Pancreas (tissue), 10 donors: ENCODE measurements at regions not wholly inside any gene's neighbourhood (a gene's known extent, or its start where the extent isn't known, plus 50 kb on each side); places are given as distances from the start of the nearest gene placed in this dataset.

ENCODE experiments used
- ATAC-seq, 4 donors: fragments of 200-7000 bp; cut with Tn5 transposase; one replicate each; pipeline versions ENCODE4 v1.8.0 to v1.9.1; 2020; ENCODE audit warnings: mild to moderate bottlenecking in 4 of 4, moderate library complexity in 4 of 4
- DNase-seq, 6 donors: peaks; one replicate each; pipeline ENCODE4 v3.0.0-alpha.2; 2020
- FAIRE-seq: peaks from 2 replicates; lab custom pipeline; 2012; peaks lifted over from hg19 to GRCh38; lab: Jason Lieb, UNC
- H3K27ac ChIP-seq, 4 donors: fragments of 200-600 bp; sonication (generic); 1 replicate in 3 of 4; 2 replicates in 1 of 4; pipeline versions ENCODE4 v1.5.0 to v1.8.0; 2020
- H3K27me3 ChIP-seq, 4 donors: fragments of 200-600 bp; one replicate each; pipeline ENCODE4 v1.8.0; 2021
- H3K36me3 ChIP-seq, 3 donors: fragments of 200-600 bp; sonication (generic) in 1 of 3; one replicate each; pipeline versions ENCODE4 v1.5.0 to v1.8.0; 2020 to 2021
- H3K4me1 ChIP-seq, 3 donors: fragments of 200-600 bp; one replicate each; pipeline ENCODE4 v1.8.0; 2021
- H3K4me3 ChIP-seq, 4 donors: fragments of 200-600 bp; sonication (generic) in 2 of 4; one replicate each; pipeline versions ENCODE4 v1.5.0 to v1.8.0; 2020 to 2021
- H3K9me3 ChIP-seq, 4 donors: fragments of 200-600 bp; one replicate each; pipeline ENCODE4 v1.8.0; 2021
- WGBS, 2 donors: extraction: QIAGEN DNeasy Blood & Tissue Kit; methylation state at CpG; one replicate each; pipeline ENCODE4 v1.1.7; 2013; 5-methylcytosine and 5-hydroxymethylcytosine counted together
- intact Hi-C, 3 donors: fragments of 100-400 bp; cut with DNase I; formaldehyde crosslinking; loops; one replicate each; pipeline versions ENCODE4 v1.11.1 to v1.14.2; 2022
- TF ChIP-seq, protein P1 (sequence below), 4 donors: fragments of 200-600 bp; sonication (generic) in 3 of 4; IDR thresholded peaks; one replicate each; pipeline versions ENCODE4 v1.5.0 to v1.8.0; 2021; ENCODE audit warnings: antibody characterized with exemption in 4 of 4
- donor health status: healthy with polysubstance abuse.
- donor health status: DM: no; HTN: no; CAD: no; lungs with moderate emphysema.
- donor health status: DM: no; HTN: no; CAD: no.
- donor health status: control.
- donor health status: control.
- donor health status: Bipolar disorder and iron deficiency.
- donor health status: DM: yes; HTN: yes; CAD: no.
- donor health status: DM: no; HTN: no; CAD: no.
- donor health status: DM: no; HTN: no; CAD: no.
- donor health status: DM: yes; HTN: yes; CAD: no.

DNA sequence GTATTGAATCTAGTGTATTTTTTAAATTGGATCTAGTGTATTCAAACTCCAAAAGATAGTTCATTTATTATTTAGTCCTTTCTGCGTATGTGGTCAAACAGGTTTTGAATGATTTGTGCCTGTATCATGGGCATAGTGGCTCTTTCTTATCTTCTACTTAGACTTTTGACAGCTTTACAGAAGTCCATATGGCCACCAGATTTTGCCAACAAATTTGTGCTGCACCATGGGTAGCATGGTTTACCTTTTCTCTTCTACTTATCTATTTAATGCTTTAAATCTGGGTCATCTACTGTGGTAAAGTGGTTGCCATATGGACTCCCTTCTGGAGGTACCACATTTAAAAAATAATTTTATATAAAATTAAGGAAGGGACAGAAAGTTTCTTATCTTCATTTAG lies 66.9 kb upstream of the CADM2 start:
- intact Hi-C loops, result no loop called here
- Histone ChIP-seq H3K27ac (no peak overlapping the region), H3K4me1 (no peaks in the 10 kb centered on the region), H3K9me3 (no peaks in the 10 kb centered on the region), H3K36me3 (no peaks in the 10 kb centered on the region), H3K27me3 (no peaks in the 10 kb centered on the region), H3K4me3 (no peak overlapping the region)
- WGBS, 2 donors, result 18 to 43% methylated on average over 1 of the region's 1 CpG
- FAIRE-seq, result no peak
- no peak for DNase-seq
- ATAC-seq, result no peak
- TF ChIP-seq, protein P1, sequence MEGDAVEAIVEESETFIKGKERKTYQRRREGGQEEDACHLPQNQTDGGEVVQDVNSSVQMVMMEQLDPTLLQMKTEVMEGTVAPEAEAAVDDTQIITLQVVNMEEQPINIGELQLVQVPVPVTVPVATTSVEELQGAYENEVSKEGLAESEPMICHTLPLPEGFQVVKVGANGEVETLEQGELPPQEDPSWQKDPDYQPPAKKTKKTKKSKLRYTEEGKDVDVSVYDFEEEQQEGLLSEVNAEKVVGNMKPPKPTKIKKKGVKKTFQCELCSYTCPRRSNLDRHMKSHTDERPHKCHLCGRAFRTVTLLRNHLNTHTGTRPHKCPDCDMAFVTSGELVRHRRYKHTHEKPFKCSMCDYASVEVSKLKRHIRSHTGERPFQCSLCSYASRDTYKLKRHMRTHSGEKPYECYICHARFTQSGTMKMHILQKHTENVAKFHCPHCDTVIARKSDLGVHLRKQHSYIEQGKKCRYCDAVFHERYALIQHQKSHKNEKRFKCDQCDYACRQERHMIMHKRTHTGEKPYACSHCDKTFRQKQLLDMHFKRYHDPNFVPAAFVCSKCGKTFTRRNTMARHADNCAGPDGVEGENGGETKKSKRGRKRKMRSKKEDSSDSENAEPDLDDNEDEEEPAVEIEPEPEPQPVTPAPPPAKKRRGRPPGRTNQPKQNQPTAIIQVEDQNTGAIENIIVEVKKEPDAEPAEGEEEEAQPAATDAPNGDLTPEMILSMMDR (IDR thresholded peaks at IDR 0.05), result no peak

DNA sequence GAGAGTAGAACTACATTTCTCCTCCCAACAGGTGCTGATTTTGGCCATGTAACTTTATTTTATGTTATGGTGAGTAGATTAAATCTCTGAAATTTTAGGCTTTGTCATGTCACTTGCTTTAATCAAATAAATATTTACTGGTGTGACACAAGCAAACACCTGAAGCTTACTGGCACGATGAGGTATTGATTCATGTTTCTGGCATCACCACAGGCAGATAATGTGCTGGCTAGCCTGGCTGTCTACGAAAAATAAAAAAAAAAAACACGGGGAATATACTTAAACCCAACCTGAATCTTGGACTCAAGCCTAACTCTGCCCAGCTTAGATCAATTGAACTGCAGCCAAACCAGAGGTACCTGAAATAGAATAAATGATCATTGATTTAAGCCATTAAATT lies 65.6 kb upstream of the CADM2 start:
- DNase-seq (no peak), FAIRE-seq (no peak), ATAC-seq (no peak)
- H3K27me3 ChIP-seq, result no peaks in the 10 kb centered on the region
- H3K27ac ChIP-seq, result no peak overlapping the region
- TF ChIP-seq, protein P1 (IDR thresholded peaks at IDR 0.05), result no peak
- intact Hi-C loops, result no loop called here
- H3K36me3 ChIP-seq, result no peaks in the 10 kb centered on the region
- 10 to 13% methylated on average over 3 of the region's 3 CpGs for WGBS, 2 donors
- H3K4me3 ChIP-seq, result no peak overlapping the region
- H3K4me1 ChIP-seq, result no peaks in the 10 kb centered on the region
- H3K9me3 ChIP-seq, result no peaks in the 10 kb centered on the region

DNA sequence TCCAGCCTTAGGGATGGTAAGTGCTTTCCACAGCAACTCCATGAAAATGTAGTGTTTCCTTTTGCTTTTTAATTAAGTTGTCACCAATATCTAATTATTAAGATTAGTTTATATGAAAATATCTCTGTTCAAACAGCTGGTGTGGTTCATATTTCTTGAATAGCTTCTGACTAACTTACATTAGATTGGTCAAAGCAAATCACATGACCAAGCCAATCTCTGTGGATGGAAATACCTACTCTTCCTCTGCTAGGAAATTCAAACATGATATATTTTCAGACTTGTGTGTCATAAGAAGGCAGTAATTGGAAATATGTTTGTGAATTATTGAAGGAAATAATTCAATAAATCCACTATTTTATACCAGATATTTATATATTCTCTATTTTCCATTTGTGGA lies 54.6 kb upstream of the CADM2 start:
- H3K36me3 ChIP-seq, result no peaks in the 10 kb centered on the region
- FAIRE-seq (no peak), ATAC-seq (no peak), DNase-seq (no peak)
- intact Hi-C loops, result no loop called here
- no peak overlapping the region for H3K4me3 ChIP-seq
- TF ChIP-seq, protein P1 (IDR thresholded peaks at IDR 0.05), result no peak
- no peaks in the 10 kb centered on the region for H3K27me3 ChIP-seq
- H3K27ac ChIP-seq, result no peak overlapping the region
- H3K4me1 ChIP-seq, result no peaks in the 10 kb centered on the region
- no peaks in the 10 kb centered on the region for H3K9me3 ChIP-seq

DNA sequence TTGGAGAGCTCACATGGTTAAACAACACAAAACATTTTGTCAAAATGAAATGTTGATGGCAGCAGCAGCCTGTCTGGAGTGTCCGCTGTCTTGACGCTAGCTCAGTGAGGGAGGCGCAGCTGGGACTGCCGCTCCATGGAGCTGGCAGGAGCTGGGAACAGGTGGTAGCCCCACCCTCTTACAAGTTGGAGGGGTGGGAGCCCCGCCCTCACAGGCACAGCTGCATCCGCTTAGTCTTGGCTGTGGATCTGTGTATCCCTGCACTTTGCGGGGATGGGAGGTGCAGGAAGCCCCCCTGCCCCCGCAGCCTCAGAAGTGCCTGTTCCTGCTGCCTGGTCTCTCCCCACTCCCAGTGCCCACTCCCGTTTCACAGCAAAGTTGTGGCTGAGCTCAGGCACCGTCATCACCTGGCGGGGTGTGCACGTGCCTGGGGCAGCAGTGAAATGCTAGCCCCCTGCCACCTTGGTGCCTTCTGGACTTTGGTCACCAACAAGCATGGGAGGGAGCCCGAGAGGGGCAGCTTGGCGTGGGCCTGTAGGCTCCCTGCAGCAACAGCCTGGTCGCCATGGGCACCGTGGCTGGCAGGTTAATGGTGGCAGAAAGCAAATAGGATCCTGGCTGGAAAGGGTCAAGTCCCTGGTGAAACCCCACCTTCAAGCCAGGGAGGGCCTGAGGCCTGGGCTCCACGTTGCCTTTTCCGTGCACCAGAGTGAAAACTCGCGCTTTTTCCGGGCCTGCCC lies 53.8 kb upstream of the CADM2 start:
- no peak overlapping the region for H3K4me3 ChIP-seq
- FAIRE-seq (no peak), ATAC-seq (no peak), DNase-seq (peak in 1 of 6 donors; percentile 53)
- intact Hi-C loops, result no loop called here
- H3K4me1 ChIP-seq, result no peaks in the 10 kb centered on the region
- H3K27ac ChIP-seq, result no peak overlapping the region
- no peaks in the 10 kb centered on the region for H3K27me3 ChIP-seq
- TF ChIP-seq, protein P1 (IDR thresholded peaks at IDR 0.05), result no peak
- H3K36me3 ChIP-seq, result no peaks in the 10 kb centered on the region
- WGBS, 2 donors, result 78 to 89% methylated on average over 21 of the region's 21 CpGs
- H3K9me3 ChIP-seq, result no peaks in the 10 kb centered on the region

DNA sequence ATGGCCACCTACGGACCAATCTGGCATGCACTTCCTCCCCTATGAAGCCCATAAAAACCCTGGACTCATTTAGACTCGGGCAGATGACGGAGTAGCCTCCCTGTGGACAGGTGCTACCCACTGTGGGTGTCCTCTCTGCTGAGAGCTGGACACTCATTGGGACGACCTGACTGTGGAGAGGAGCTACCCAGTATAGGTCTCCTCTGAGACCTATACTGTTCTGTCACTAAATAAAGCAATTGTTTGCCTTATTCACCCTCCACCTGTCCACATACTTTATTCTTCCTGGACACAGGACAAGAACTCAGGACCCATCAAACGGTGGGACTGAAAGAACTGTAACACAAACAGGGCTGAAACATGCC lies 53.3 kb upstream of the CADM2 start:
- no peaks in the 10 kb centered on the region for H3K4me1 ChIP-seq
- FAIRE-seq, result no peak
- ATAC-seq, result no peak
- 62 to 80% methylated on average over 5 of the region's 5 CpGs for WGBS, 2 donors
- TF ChIP-seq, protein P1 (IDR thresholded peaks at IDR 0.05), result no peak
- DNase-seq, result no peak
- H3K36me3 ChIP-seq, result no peaks in the 10 kb centered on the region
- no peaks in the 10 kb centered on the region for H3K9me3 ChIP-seq
- intact Hi-C loops, result no loop called here
- no peak overlapping the region for H3K27ac ChIP-seq
- H3K27me3 ChIP-seq, result no peaks in the 10 kb centered on the region
- H3K4me3 ChIP-seq, result no peak overlapping the region
